HT-29 (cell line): ENCODE measurements at regions not wholly inside any gene's neighbourhood (a gene's known extent, or its start where the extent isn't known, plus 50 kb on each side); places are given as distances from the start of the nearest gene placed in this dataset.

Experiments
- DNase-seq: peaks from one replicate; pipeline ENCODE4 v3.0.0-alpha.2; 2015; ENCODE audit warnings: low spot score

GRCh38 chr11:95516175-95516574, 273.4 kb downstream of the FAM76B start:
- no peak for DNase-seq

GRCh38 chr11:95515371-95515770, 274.2 kb downstream of the FAM76B start:
- no peak for DNase-seq

- no peak for DNase-seq
Observed at GRCh38 chr11:95514416-95515110, 275.0 kb downstream of the FAM76B start.

- DNase-seq: no peak
Observed at GRCh38 chr11:95512682-95513081, 276.9 kb downstream of the FAM76B start.

GRCh38 chr11:95512177-95512576, 277.4 kb downstream of the FAM76B start:
- DNase-seq: no peak

GRCh38 chr11:95508219-95508890, 277.4 kb upstream of the SESN3 start:
- no peak for DNase-seq

GRCh38 chr11:95507794-95508193, 276.8 kb upstream of the SESN3 start:
- no peak for DNase-seq

- no peak for DNase-seq
Observed at GRCh38 chr11:95506777-95507176, 275.8 kb upstream of the SESN3 start.

GRCh38 chr11:95505927-95506426, 275.0 kb upstream of the SESN3 start:
- DNase-seq: no peak

GRCh38 chr11:95503047-95503446, 272.0 kb upstream of the SESN3 start:
- no peak for DNase-seq

GRCh38 chr11:95502522-95502921, 271.5 kb upstream of the SESN3 start:
- no peak for DNase-seq

GRCh38 chr11:95501761-95502266, 270.8 kb upstream of the SESN3 start:
- no peak for DNase-seq

GRCh38 chr11:95500466-95500865, 269.5 kb upstream of the SESN3 start:
- no peak for DNase-seq

GRCh38 chr11:95499516-95500135, 268.6 kb upstream of the SESN3 start:
- DNase-seq: no peak

- DNase-seq: no peak
Observed at GRCh38 chr11:95498722-95499425, 267.9 kb upstream of the SESN3 start.

GRCh38 chr11:95496901-95497300, 265.9 kb upstream of the SESN3 start:
- DNase-seq: no peak

GRCh38 chr11:95495706-95496105, 264.7 kb upstream of the SESN3 start:
- no peak for DNase-seq

GRCh38 chr11:95494856-95495255, 263.9 kb upstream of the SESN3 start:
- DNase-seq: no peak

- DNase-seq: no peak
Observed at GRCh38 chr11:95494167-95494566, 263.2 kb upstream of the SESN3 start.

GRCh38 chr11:95490625-95491024, 259.6 kb upstream of the SESN3 start:
- DNase-seq: no peak

- DNase-seq: no peak
Observed at GRCh38 chr11:95487938-95488337, 256.9 kb upstream of the SESN3 start.

- no peak for DNase-seq
Observed at GRCh38 chr11:95487391-95487790, 256.4 kb upstream of the SESN3 start.
